ENCODE measurements at regions not wholly inside any gene's neighbourhood (a gene's known extent, or its start where the extent isn't known, plus 50 kb on each side); places are given as distances from the start of the nearest gene placed in this dataset.

- DNase-seq (ENCODE audit: extremely low read depth, insufficient read length) = no peak
- TF ChIP-seq CTCF (IDR thresholded peaks at IDR 0.05; ENCODE audit: insufficient read depth, low read length, poor library complexity, severe bottlenecking) = no peak
- no peak overlapping the region for H3K4me3 ChIP-seq (replicated peaks; ENCODE audit: low read depth, low read length)
Measured at GRCh38 chr10:128660726-128661125, 534.5 kb upstream of the MKI67 start.

GRCh38 chr10:128661404-128662197, 535.4 kb upstream of the MKI67 start:
- Histone ChIP-seq H3K27me3 (replicated peaks; ENCODE audit: control insufficient read depth, insufficient read depth, low read length) (no peaks in the 10 kb centered on the region), H3K4me3 (replicated peaks; ENCODE audit: low read depth, low read length) (no peak overlapping the region), H3K36me3 (ENCODE audit: control insufficient read depth, insufficient read depth, low read length) (no peaks in the 10 kb centered on the region)
- no peak for DNase-seq (ENCODE audit: extremely low read depth, insufficient read length)
- no peak for TF ChIP-seq CTCF (IDR thresholded peaks at IDR 0.05; ENCODE audit: insufficient read depth, low read length, poor library complexity, severe bottlenecking)

More at GRCh38 chr10:128660726-128661125, 534.5 kb upstream of the MKI67 start:
- Histone ChIP-seq H3K36me3 (ENCODE audit: control insufficient read depth, insufficient read depth, low read length) (no peaks in the 10 kb centered on the region), H3K27me3 (replicated peaks; ENCODE audit: control insufficient read depth, insufficient read depth, low read length) (no peaks in the 10 kb centered on the region)

GRCh38 chr10:128662520-128662919, 536.3 kb upstream of the MKI67 start:
- no peak for TF ChIP-seq CTCF (IDR thresholded peaks at IDR 0.05; ENCODE audit: insufficient read depth, low read length, poor library complexity, severe bottlenecking)
- no peak for DNase-seq (ENCODE audit: extremely low read depth, insufficient read length)

GRCh38 chr10:128664729-128665128, 538.5 kb upstream of the MKI67 start:
- no peak for TF ChIP-seq CTCF (IDR thresholded peaks at IDR 0.05; ENCODE audit: insufficient read depth, low read length, poor library complexity, severe bottlenecking)
- H3K4me3 ChIP-seq (replicated peaks; ENCODE audit: low read depth, low read length) = no peak overlapping the region
- no peak for DNase-seq (ENCODE audit: extremely low read depth, insufficient read length)
- H3K36me3 ChIP-seq (ENCODE audit: control insufficient read depth, insufficient read depth, low read length) = no peaks in the 10 kb centered on the region
- H3K27me3 ChIP-seq (replicated peaks; ENCODE audit: control insufficient read depth, insufficient read depth, low read length) = no peaks in the 10 kb centered on the region

More at GRCh38 chr10:128662520-128662919, 536.3 kb upstream of the MKI67 start:
- Histone ChIP-seq H3K36me3 (ENCODE audit: control insufficient read depth, insufficient read depth, low read length) (no peaks in the 10 kb centered on the region), H3K4me3 (replicated peaks; ENCODE audit: low read depth, low read length) (no peak overlapping the region), H3K27me3 (replicated peaks; ENCODE audit: control insufficient read depth, insufficient read depth, low read length) (no peaks in the 10 kb centered on the region)

GRCh38 chr10:128675405-128675804, 549.2 kb upstream of the MKI67 start:
- no peak for TF ChIP-seq CTCF (IDR thresholded peaks at IDR 0.05; ENCODE audit: insufficient read depth, low read length, poor library complexity, severe bottlenecking)
- Histone ChIP-seq H3K36me3 (ENCODE audit: control insufficient read depth, insufficient read depth, low read length) (no peaks in the 10 kb centered on the region), H3K27me3 (replicated peaks; ENCODE audit: control insufficient read depth, insufficient read depth, low read length) (no peaks in the 10 kb centered on the region), H3K4me3 (replicated peaks; ENCODE audit: low read depth, low read length) (no peak overlapping the region)
- DNase-seq (ENCODE audit: extremely low read depth, insufficient read length) = no peak

Data from GM06990 (cell line).